SK-N-SH treated with all-trans-retinoic acid at 6 μM for 48 hours (cell line): ENCODE measurements at regions not wholly inside any gene's neighbourhood (a gene's known extent, or its start where the extent isn't known, plus 50 kb on each side); places are given as distances from the start of the nearest gene placed in this dataset.

Source experiments
- BACH2 ChIP-seq: fragments of 250-450 bp; sonication (Bioruptor Pico); IDR thresholded peaks from 2 replicates; pipeline ENCODE4 v1.9.0; 2021; ENCODE audit warnings: mild to moderate bottlenecking, borderline replicate concordance
- CSDC2 ChIP-seq: fragments of 250-450 bp; sonication (Bioruptor Pico); IDR thresholded peaks from 2 replicates; pipeline ENCODE4 v1.5.0; 2020; ENCODE audit warnings: mild to moderate bottlenecking, moderate library complexity
- PATZ1 ChIP-seq: fragments of 250-450 bp; sonication (Bioruptor Pico); IDR thresholded peaks from 2 replicates; pipeline ENCODE4 v1.8.0; 2020; ENCODE audit warnings: mild to moderate bottlenecking, moderate library complexity, borderline replicate concordance
- TCF4 ChIP-seq: fragments of 250-450 bp; sonication (Bioruptor Pico); IDR thresholded peaks from 2 replicates; pipeline ENCODE4 v1.8.0; 2021; ENCODE audit warnings: mild to moderate bottlenecking, moderate library complexity, borderline replicate concordance
- ZFP30 ChIP-seq: fragments of 450-650 bp; formaldehyde crosslinking; IDR thresholded peaks from 2 replicates; pipeline ENCODE4 v1.5.0; 2022; ENCODE audit warnings: mild to moderate bottlenecking, moderate library complexity
- ZNF565 ChIP-seq: fragments of 450-650 bp; formaldehyde crosslinking; conservative IDR thresholded peaks from 2 replicates; pipeline ENCODE4 v1.5.0; 2020; ENCODE audit warnings: low read depth, mild to moderate bottlenecking, moderate library complexity
- ZNF70 ChIP-seq: fragments of 450-650 bp; formaldehyde crosslinking; IDR thresholded peaks from 2 replicates; pipeline ENCODE4 v1.5.0; 2020; ENCODE audit warnings: mild to moderate bottlenecking, moderate library complexity

GRCh38 chr3:28840976-28841376, 439.9 kb upstream of the RBMS3 start:
- TF ChIP-seq PATZ1 (no peak), TCF4 (no peak), ZFP30 (no peak), CSDC2 (CRISPR knock-in tag) (no peak), BACH2 (CRISPR knock-in tag) (no peak), ZNF565 (CRISPR knock-in tag) (no peak), ZNF70 (CRISPR knock-in tag) (no peak)
